Nephron progenitor cell (in vitro differentiated cells): ENCODE measurements at regions not wholly inside any gene's neighbourhood (a gene's known extent, or its start where the extent isn't known, plus 50 kb on each side); places are given as distances from the start of the nearest gene placed in this dataset.

Experiments used
- DNase-seq: peaks from one replicate; pipeline ENCODE4 v3.0.0; 2021
- H3K27ac Mint-ChIP-seq: 2 replicates; pipeline ENCODE4 v1.8.0; 2021; ENCODE audit warnings: mild to moderate bottlenecking, moderate library complexity, mixed read lengths
- H3K27me3 Mint-ChIP-seq: 2 replicates; pipeline ENCODE4 v1.8.0; 2021; ENCODE audit warnings: mild to moderate bottlenecking, low read depth, mixed read lengths; ENCODE audit not compliant: poor library complexity
- H3K36me3 Mint-ChIP-seq: 2 replicates; pipeline ENCODE4 v1.8.0; 2021; ENCODE audit warnings: low read depth, mixed read lengths
- H3K4me1 Mint-ChIP-seq: 2 replicates; pipeline ENCODE4 v1.8.0; 2021; ENCODE audit warnings: mixed read lengths
- H3K4me3 Mint-ChIP-seq: 2 replicates; pipeline ENCODE4 v1.8.0; 2021; ENCODE audit warnings: mild to moderate bottlenecking, moderate library complexity, mixed read lengths
- H3K9me3 Mint-ChIP-seq: 2 replicates; pipeline ENCODE4 v1.8.0; 2021; ENCODE audit warnings: mild to moderate bottlenecking, moderate library complexity, mixed read lengths
- TF ChIP-seq, protein P1 (sequence below): fragments of 200-600 bp; sonication (generic); IDR thresholded peaks from 2 replicates; pipeline ENCODE4 v1.5.0; 2021; ENCODE audit warnings: antibody characterized with exemption

DNA sequence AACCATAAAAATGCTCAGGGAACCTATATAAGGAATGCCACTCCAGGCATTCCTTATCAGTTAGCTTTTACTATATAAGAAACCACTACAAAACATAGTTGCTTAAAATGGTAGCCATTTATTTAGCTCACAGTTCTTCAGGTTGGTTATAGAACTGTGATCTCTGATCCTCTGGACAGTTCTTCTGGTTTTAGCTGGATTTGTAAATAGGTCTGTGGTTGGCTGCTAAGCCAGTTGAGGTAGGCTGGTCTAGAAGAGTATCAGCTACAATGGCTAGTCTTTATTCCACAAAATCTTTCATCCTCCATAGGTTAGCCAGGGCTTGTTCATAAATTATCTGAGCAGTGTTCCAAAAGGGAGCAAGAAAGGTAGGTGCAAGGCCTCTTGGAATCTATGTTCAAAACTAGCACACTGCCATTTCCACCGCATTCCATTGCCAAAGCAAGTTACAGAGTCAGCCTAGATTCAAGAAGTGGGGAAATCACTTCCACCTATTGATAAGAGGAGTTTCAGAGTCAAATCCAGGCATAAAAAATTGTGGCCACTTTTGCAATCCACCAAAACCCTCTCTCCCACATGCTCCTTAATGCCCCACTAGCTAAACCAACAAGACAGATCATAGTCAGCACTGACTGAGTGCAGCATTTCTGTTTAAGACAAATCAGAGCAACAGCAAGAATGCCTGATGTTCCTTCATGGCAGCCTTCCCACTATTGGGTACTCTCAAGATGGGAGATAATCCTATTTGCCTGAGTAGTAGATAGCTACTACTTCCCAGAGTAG lies 146.4 kb downstream of the IRS1 start:
- peaks cover 15% of the 10 kb centered on the region for H3K36me3 Mint-ChIP-seq
- TF ChIP-seq, protein P1, sequence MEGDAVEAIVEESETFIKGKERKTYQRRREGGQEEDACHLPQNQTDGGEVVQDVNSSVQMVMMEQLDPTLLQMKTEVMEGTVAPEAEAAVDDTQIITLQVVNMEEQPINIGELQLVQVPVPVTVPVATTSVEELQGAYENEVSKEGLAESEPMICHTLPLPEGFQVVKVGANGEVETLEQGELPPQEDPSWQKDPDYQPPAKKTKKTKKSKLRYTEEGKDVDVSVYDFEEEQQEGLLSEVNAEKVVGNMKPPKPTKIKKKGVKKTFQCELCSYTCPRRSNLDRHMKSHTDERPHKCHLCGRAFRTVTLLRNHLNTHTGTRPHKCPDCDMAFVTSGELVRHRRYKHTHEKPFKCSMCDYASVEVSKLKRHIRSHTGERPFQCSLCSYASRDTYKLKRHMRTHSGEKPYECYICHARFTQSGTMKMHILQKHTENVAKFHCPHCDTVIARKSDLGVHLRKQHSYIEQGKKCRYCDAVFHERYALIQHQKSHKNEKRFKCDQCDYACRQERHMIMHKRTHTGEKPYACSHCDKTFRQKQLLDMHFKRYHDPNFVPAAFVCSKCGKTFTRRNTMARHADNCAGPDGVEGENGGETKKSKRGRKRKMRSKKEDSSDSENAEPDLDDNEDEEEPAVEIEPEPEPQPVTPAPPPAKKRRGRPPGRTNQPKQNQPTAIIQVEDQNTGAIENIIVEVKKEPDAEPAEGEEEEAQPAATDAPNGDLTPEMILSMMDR, result no peak
- no peak overlapping the region for H3K4me3 Mint-ChIP-seq
- H3K4me1 Mint-ChIP-seq, result peaks cover 15% of the 10 kb centered on the region
- H3K9me3 Mint-ChIP-seq, result peaks cover 22% of the 10 kb centered on the region
- no peak for DNase-seq
- no peak overlapping the region for H3K27ac Mint-ChIP-seq
- H3K27me3 Mint-ChIP-seq, result no peaks in the 10 kb centered on the region

DNA sequence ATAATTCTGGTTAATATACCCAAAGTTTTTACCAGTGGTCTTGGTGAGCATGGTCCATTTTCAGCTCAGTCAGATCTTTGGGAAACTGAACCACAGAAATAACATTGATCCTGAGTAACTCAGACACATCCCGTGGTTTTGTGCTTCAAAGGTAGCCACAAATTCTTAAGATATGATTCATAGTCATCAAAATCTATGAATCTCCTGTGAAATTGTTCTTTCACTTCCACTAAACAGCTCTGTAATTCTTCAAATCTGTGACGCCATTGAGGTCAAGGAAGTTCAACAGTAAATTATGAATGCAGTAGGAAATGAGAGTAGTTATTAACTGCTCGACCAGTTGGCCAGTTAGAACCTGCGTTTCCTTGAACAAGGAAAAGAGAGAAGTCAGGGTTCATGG lies 147.3 kb downstream of the IRS1 start:
- Mint-ChIP-seq H3K4me1 (peaks cover 16% of the 10 kb centered on the region), H3K36me3 (peaks cover 15% of the 10 kb centered on the region), H3K27me3 (no peaks in the 10 kb centered on the region), H3K27ac (no peak overlapping the region), H3K9me3 (peaks cover 25% of the 10 kb centered on the region), H3K4me3 (no peak overlapping the region)
- TF ChIP-seq, protein P1, result no peak
- no peak for DNase-seq

DNA sequence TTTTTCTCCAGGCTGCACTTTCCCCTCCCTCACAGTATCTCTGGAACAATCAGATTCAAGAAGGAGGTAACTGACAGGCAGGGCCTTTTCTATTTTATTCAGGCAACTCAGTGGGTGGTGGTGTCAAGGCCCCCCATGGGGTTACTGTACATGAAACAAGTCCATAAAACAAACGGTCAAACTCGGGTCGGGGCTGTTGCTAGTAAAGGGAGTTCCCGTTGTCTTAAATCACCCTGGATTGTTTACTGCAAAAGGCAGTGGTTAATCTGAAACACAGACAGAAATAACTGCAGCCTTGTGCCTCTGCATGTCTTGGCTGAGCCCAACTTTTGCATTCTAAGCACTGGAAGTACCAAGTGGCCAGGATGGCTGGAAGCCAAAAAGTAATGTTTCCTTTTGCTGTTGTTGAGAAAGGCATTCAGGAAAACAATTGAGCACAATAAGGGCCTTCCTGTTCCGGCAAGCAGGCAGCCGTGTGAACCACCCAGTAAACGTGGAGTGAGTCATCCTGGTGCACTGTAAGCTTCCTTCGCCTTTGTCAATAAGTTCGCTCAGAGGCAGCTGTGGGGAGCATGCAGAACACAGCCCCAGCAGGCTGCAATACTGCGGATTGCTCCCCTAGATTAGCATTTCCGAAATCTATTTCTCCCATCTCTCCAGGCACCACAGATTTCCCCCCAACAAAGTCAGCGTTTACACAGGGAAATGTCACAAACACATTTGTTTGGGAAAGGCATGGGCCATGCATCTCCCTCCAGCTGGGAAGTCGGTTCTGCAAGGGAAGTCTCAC lies 149.6 kb downstream of the IRS1 start:
- Mint-ChIP-seq H3K4me1 (peaks cover 19% of the 10 kb centered on the region), H3K27me3 (no peaks in the 10 kb centered on the region), H3K4me3 (no peak overlapping the region), H3K36me3 (peaks cover 15% of the 10 kb centered on the region), H3K9me3 (peaks cover 27% of the 10 kb centered on the region), H3K27ac (peak overlapping the region; percentile 94)
- peak; percentile 16 for DNase-seq
- TF ChIP-seq, protein P1, result no peak

DNA sequence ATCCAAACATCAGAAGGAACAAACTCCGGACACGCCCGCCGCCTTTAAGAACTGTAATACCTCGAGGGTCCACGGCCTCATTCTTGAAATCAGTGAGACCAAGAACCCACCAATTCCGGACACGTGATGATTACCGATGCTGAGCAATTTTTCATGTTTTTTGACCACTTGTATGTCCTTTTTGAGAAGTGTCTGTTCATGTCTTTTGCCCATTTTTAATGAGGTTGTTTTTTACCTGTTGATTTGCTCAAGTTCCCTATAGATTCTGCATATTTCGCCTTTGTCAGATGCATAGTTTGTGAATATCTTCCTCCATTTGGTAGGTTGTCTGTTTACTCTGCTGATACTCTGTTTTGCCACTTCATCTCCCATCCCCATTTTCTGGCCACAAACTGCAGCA lies 150.4 kb downstream of the IRS1 start:
- peaks cover 15% of the 10 kb centered on the region for H3K36me3 Mint-ChIP-seq
- H3K4me1 Mint-ChIP-seq, result peaks cover 26% of the 10 kb centered on the region
- no peak for DNase-seq
- TF ChIP-seq, protein P1, result no peak
- peaks cover 27% of the 10 kb centered on the region for H3K9me3 Mint-ChIP-seq
- H3K27me3 Mint-ChIP-seq, result peaks cover 3% of the 10 kb centered on the region
- no peak overlapping the region for H3K4me3 Mint-ChIP-seq
- no peak overlapping the region for H3K27ac Mint-ChIP-seq

DNA sequence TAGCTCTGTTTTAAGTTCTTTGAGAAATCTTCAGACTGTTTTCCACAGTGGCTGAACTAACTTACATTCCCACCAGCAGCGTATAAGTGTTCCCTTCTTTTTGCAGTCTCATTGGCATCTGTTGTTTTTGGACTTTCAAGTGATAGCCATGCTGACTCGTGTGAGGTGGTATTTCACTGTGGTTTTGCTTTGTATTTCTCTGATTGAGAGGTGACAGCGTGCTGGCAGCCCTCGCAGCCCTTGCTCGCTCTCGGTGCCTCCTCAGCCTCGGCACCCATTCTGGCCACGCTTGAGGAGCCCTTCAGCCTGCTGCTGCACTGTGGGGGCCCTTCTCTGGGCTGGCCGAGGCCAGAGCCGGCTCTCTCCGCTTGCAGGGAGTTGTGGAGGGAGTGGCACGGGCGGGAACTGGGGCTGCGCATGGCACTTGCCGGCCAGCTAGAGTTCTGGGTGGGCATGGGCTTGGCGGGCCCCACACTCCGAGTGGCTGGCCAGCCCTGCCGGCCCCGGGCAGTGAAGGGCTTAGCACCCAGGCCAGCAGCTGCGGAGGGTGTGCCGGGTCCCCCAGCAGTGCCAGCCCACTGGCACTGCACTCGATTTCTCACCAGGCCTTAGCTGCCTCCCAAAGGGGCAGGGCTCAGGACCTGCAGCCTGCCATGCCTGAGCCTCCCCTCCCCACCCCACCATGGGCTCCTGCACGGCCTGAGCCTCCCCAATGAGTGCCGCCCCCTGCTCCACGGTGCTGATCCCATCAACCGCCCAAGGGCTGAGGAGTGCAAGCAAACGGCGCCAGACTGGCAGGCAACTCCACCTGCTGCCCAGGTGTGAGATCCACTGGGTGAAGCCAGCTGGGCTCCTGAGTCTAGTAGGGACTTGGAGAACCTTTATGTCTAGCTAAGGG lies 151.8 kb downstream of the IRS1 start:
- Mint-ChIP-seq H3K27me3 (peaks cover 3% of the 10 kb centered on the region), H3K27ac (no peak overlapping the region), H3K36me3 (peaks cover 15% of the 10 kb centered on the region), H3K4me3 (no peak overlapping the region), H3K9me3 (peaks cover 27% of the 10 kb centered on the region), H3K4me1 (peaks cover 40% of the 10 kb centered on the region)
- TF ChIP-seq, protein P1, result no peak
- DNase-seq, result no peak
